HCT116 (cell line): ENCODE measurements at regions not wholly inside any gene's neighbourhood (a gene's known extent, or its start where the extent isn't known, plus 50 kb on each side); places are given as distances from the start of the nearest gene placed in this dataset.

Source experiments
- ATAC-seq: fragments of 200-7000 bp; cut with Tn5 transposase; 2 replicates; pipeline ENCODE4 v1.9.1; 2020; ENCODE audit warnings: mild to moderate bottlenecking, moderate library complexity
- BruUV-seq: library from RNA; stranded (reverse); fragments of 400-500 nt; replicated peaks from 2 replicates; lab custom pipeline; 2021; lab: Mats Ljungman, UMichigan
- CTCF ChIA-PET: fragments of 300-600 bp; sonication (Branson Sonifier 250); formaldehyde crosslinking; loops from one replicate; lab custom pipeline; 2021; ENCODE audit warnings: antibody characterized with exemption; lab: Charles Lee
- POLR2A ChIA-PET: fragments of 300-600, 350-600 bp; sonication (Branson Sonifier 250); formaldehyde crosslinking; loops from one replicate; lab custom pipeline; 2021; ENCODE audit warnings: antibody characterized with exemption; lab: Charles Lee
- RAD21 ChIA-PET, 2 experiments: fragments of 300-600 bp; sonication (Branson Sonifier 250); formaldehyde crosslinking; loops; one replicate each; lab custom pipeline; 2023; ENCODE audit warnings: low total read pairs in 2 of 2; ENCODE audit not compliant: uncharacterized antibody in 2 of 2, unreplicated experiment in 2 of 2, low non-redundant PET in 1 of 2; lab: Charles Lee
- DNase-seq: peaks from one replicate; pipeline ENCODE4 v3.0.0-alpha.2; 2010; ENCODE audit warnings: low read depth, low spot score
- H2AFZ ChIP-seq: fragments of 200-600 bp; shearing (Covaris generic), sonication (generic); 2 replicates; pipeline ENCODE4 v1.6.1; 2017; ENCODE audit warnings: low read depth, mixed run types, mixed read lengths, antibody characterized with exemption, low read length; ENCODE audit not compliant: poor library complexity, severe bottlenecking
- H3K27ac ChIP-seq: 2 replicates; pipeline ENCODE4 v1.5.1; 2012; ENCODE audit warnings: low read depth, low read length
- H3K27me3 ChIP-seq: fragments of 200-600 bp; sonication (generic); 2 replicates; pipeline ENCODE4 v1.6.1; 2016; ENCODE audit warnings: mixed run types, low read length, mixed read lengths; ENCODE audit not compliant: insufficient read depth
- H3K36me3 ChIP-seq, 2 experiments: fragments of 200-500 bp in 1 of 2; fragments of 200-600 bp in 1 of 2; sonication (Bioruptor generic) in 1 of 2; sonication (generic) in 1 of 2; 2 replicates each; pipeline versions ENCODE4 v1.5.1 to v1.6.1; 2014 to 2016; ENCODE audit warnings: low read length in 2 of 2, inconsistent platforms in 1 of 2, mixed read lengths in 1 of 2, mixed run types in 1 of 2; ENCODE audit not compliant: insufficient read depth in 2 of 2, control insufficient read depth in 1 of 2
- H3K4me1 ChIP-seq, 2 experiments: fragments of 200-600 bp in 1 of 2; sonication (generic) in 1 of 2; 2 replicates each; pipeline versions ENCODE4 v1.5.1 to v1.6.1; 2012 to 2017; ENCODE audit warnings: low read length in 2 of 2, inconsistent platforms in 1 of 2, mild to moderate bottlenecking in 1 of 2, mixed read lengths in 1 of 2, mixed run types in 1 of 2, moderate library complexity in 1 of 2; ENCODE audit not compliant: insufficient read depth in 2 of 2, control insufficient read depth in 1 of 2
- H3K4me2 ChIP-seq: fragments of 200-600 bp; sonication (generic); 2 replicates; pipeline ENCODE4 v1.6.1; 2017; ENCODE audit warnings: mixed run types, low read length, mixed read lengths
- H3K4me3 ChIP-seq, 2 experiments: fragments of 200-600 bp in 1 of 2; sonication (generic) in 1 of 2; replicated peaks in 1 of 2; 2 replicates each; pipeline ENCODE4 v1.5.1; 2011 to 2016; ENCODE audit warnings: low read length in 2 of 2, control low read depth in 1 of 2, low read depth in 1 of 2, mild to moderate bottlenecking in 1 of 2, mixed read lengths in 1 of 2, mixed run types in 1 of 2
- H3K79me2 ChIP-seq: fragments of 200-600 bp; sonication (generic); 2 replicates; pipeline ENCODE4 v1.6.1; 2017; ENCODE audit warnings: mild to moderate bottlenecking, mixed run types, low read length, moderate library complexity, mixed read lengths; ENCODE audit not compliant: insufficient read depth
- H3K9ac ChIP-seq: fragments of 200-600 bp; sonication (generic); 2 replicates; pipeline ENCODE4 v1.6.1; 2016; ENCODE audit warnings: low read length, mixed read lengths
- H3K9me2 ChIP-seq: fragments of 200-600 bp; sonication (generic), shearing (Covaris generic); 2 replicates; pipeline ENCODE4 v1.6.1; 2017; ENCODE audit warnings: mixed run types, mild to moderate bottlenecking, moderate library complexity; ENCODE audit not compliant: insufficient read depth
- H3K9me3 ChIP-seq, 2 experiments: fragments of 200-500 bp in 1 of 2; fragments of 200-600 bp in 1 of 2; sonication (Bioruptor generic) in 1 of 2; sonication (generic) in 1 of 2; 2 replicates each; pipeline ENCODE4 v1.6.1; 2014 to 2017; ENCODE audit warnings: low read length in 2 of 2, mixed read lengths in 2 of 2, inconsistent platforms in 1 of 2, low read depth in 1 of 2, mild to moderate bottlenecking in 1 of 2, mixed run types in 1 of 2, moderate library complexity in 1 of 2; ENCODE audit not compliant: control insufficient read depth in 1 of 2, insufficient read depth in 1 of 2
- H4K20me1 ChIP-seq: fragments of 200-600 bp; sonication (generic), shearing (Covaris generic); 2 replicates; pipeline ENCODE4 v1.6.1; 2017; ENCODE audit warnings: mixed run types, mild to moderate bottlenecking, moderate library complexity; ENCODE audit not compliant: insufficient read depth
- EGR1 ChIP-seq: IDR thresholded peaks from 2 replicates; pipeline ENCODE4 v1.6.1; 2012; ENCODE audit warnings: low read depth
- ELF1 ChIP-seq: IDR thresholded peaks from 2 replicates; pipeline ENCODE4 v1.6.1; 2012; ENCODE audit warnings: low read depth, borderline replicate concordance
- EZH2phosphoT487 ChIP-seq: fragments of 200-600 bp; IDR thresholded peaks from 2 replicates; pipeline ENCODE4 v1.6.1; 2018; ENCODE audit warnings: antibody characterized with exemption, borderline replicate concordance
- FOSL1 ChIP-seq: IDR thresholded peaks from 2 replicates; pipeline ENCODE4 v1.6.1; 2012; ENCODE audit warnings: low read depth
- JUND ChIP-seq: IDR thresholded peaks from 2 replicates; pipeline ENCODE4 v1.6.1; 2012
- POLR2A ChIP-seq: IDR thresholded peaks from 2 replicates; pipeline ENCODE4 v1.7.0; 2011; ENCODE audit warnings: borderline replicate concordance; ENCODE audit not compliant: insufficient read depth, insufficient read length; ENCODE audit errors: extremely low read depth
- POLR2AphosphoS5 ChIP-seq: IDR thresholded peaks from 2 replicates; pipeline ENCODE4 v1.6.1; 2011; ENCODE audit warnings: mild to moderate bottlenecking, low read depth, low read length, moderate library complexity
- SP1 ChIP-seq: IDR thresholded peaks from 2 replicates; pipeline ENCODE4 v1.6.1; 2012; ENCODE audit warnings: low read depth
- SRF ChIP-seq: IDR thresholded peaks from 2 replicates; pipeline ENCODE4 v1.6.1; 2012; ENCODE audit warnings: low read depth
- YY1 ChIP-seq: IDR thresholded peaks from 2 replicates; pipeline ENCODE4 v1.6.1; 2011; ENCODE audit warnings: low read length, low read depth, moderate library complexity, mild to moderate bottlenecking; ENCODE audit not compliant: insufficient replicate concordance; ENCODE audit errors: extremely low read depth
- ZBTB33 ChIP-seq: IDR thresholded peaks from 2 replicates; pipeline ENCODE4 v1.6.1; 2011; ENCODE audit warnings: mild to moderate bottlenecking, low read length, moderate library complexity; ENCODE audit not compliant: insufficient replicate concordance; ENCODE audit errors: extremely low read depth
- ZFX ChIP-seq: fragments of 450-650 bp; IDR thresholded peaks from 2 replicates; pipeline ENCODE4 v1.6.1; 2017
- ZNF274 ChIP-seq: fragments of 200-500 bp; sonication (Bioruptor generic); IDR thresholded peaks from 2 replicates; pipeline ENCODE4 v1.6.1; 2014; ENCODE audit warnings: mild to moderate bottlenecking, low read depth, low read length, inconsistent platforms
- intact Hi-C: fragments of 100-400 bp; cut with micrococcal nuclease; formaldehyde crosslinking; loops from 2 replicates; pipeline ENCODE4 v1.10.0; 2022
- TF ChIP-seq, protein P1 (sequence below): IDR thresholded peaks from 2 replicates; pipeline ENCODE4 v1.6.1; 2012
- TF ChIP-seq, protein P2 (sequence below), 3 experiments: fragments of 200-600 bp in 1 of 3; sonication (generic) in 1 of 3; IDR thresholded peaks in 2 of 3; conservative IDR thresholded peaks in 1 of 3; 2 replicates each; pipeline ENCODE4 v1.5.1; 2012 to 2017; ENCODE audit warnings: low read depth in 2 of 3, low read length in 2 of 3, antibody characterized with exemption in 1 of 3, borderline replicate concordance in 1 of 3, control low read depth in 1 of 3, mild to moderate bottlenecking in 1 of 3, mixed read lengths in 1 of 3, mixed run types in 1 of 3, moderate library complexity in 1 of 3; ENCODE audit not compliant: insufficient read depth in 1 of 3
- TF ChIP-seq, protein P3 (sequence below): IDR thresholded peaks from 2 replicates; pipeline ENCODE4 v1.6.1; 2012; ENCODE audit warnings: low read depth

DNA sequence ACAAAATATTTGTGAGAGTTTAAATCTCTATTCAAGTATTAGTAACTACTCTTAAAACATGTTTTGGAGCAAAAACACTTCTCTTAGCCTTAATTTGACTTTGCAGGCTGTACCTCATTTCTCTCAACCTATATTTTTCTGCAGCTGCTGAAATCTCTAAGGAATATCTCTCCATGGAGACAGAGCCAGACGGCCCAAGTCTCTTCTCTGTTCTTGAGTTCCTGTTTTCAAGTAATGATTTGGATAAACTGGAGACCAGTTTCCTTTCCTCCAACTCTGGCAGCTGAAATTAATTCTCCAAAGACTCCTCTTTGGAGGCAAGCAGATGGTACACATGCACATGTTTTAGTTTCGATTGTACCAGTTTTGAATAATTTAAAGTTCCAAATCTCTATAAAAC lies 659.7 kb upstream of the NEGR1 start:
- no TSS peak for BruUV-seq
- Histone ChIP-seq H3K9ac (no peak overlapping the region), H2AFZ (no peak overlapping the region), H3K4me2 (no peak overlapping the region), H3K36me3 (no peaks in the 10 kb centered on the region), H3K79me2 (no peaks in the 10 kb centered on the region), H3K9me2 (no peaks in the 10 kb centered on the region), H4K20me1 (no peaks in the 10 kb centered on the region), H3K27me3 (no peaks in the 10 kb centered on the region), H3K4me3 (no peak overlapping the region), H3K27ac (no peak overlapping the region), H3K9me3 (peaks cover 8 to 13% of the 10 kb centered on the region in 2 experiments; a peak in 3 of 4 replicates), H3K4me1 (no peaks in the 10 kb centered on the region)
- CTCF ChIA-PET, result no interaction called here
- intact Hi-C loops, result no loop called here
- ATAC-seq (no peak), DNase-seq (no peak)
- RAD21 ChIA-PET, result no interaction called here
- no peak for TF ChIP-seq ELF1
- no peak for TF ChIP-seq ZBTB33
- TF ChIP-seq ZFX, result no peak
- no peak for TF ChIP-seq ZNF274
- TF ChIP-seq, protein P1, sequence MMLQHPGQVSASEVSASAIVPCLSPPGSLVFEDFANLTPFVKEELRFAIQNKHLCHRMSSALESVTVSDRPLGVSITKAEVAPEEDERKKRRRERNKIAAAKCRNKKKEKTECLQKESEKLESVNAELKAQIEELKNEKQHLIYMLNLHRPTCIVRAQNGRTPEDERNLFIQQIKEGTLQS, result no peak
- TF ChIP-seq JUND, result no peak
- TF ChIP-seq, protein P2, sequence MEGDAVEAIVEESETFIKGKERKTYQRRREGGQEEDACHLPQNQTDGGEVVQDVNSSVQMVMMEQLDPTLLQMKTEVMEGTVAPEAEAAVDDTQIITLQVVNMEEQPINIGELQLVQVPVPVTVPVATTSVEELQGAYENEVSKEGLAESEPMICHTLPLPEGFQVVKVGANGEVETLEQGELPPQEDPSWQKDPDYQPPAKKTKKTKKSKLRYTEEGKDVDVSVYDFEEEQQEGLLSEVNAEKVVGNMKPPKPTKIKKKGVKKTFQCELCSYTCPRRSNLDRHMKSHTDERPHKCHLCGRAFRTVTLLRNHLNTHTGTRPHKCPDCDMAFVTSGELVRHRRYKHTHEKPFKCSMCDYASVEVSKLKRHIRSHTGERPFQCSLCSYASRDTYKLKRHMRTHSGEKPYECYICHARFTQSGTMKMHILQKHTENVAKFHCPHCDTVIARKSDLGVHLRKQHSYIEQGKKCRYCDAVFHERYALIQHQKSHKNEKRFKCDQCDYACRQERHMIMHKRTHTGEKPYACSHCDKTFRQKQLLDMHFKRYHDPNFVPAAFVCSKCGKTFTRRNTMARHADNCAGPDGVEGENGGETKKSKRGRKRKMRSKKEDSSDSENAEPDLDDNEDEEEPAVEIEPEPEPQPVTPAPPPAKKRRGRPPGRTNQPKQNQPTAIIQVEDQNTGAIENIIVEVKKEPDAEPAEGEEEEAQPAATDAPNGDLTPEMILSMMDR (IDR thresholded peaks at IDR 0.05 in 2 of 3, conservative IDR thresholded peaks at IDR 0.05 in 1 of 3; ENCODE audit: borderline replicate concordance in 1 of 3, insufficient read depth in 1 of 3, low read depth in 2 of 3, low read length in 2 of 3), result no peak
- no peak for TF ChIP-seq SRF
- TF ChIP-seq POLR2AphosphoS5, result no peak
- no peak for TF ChIP-seq SP1
- TF ChIP-seq EZH2phosphoT487, result no peak
- TF ChIP-seq, protein P3, sequence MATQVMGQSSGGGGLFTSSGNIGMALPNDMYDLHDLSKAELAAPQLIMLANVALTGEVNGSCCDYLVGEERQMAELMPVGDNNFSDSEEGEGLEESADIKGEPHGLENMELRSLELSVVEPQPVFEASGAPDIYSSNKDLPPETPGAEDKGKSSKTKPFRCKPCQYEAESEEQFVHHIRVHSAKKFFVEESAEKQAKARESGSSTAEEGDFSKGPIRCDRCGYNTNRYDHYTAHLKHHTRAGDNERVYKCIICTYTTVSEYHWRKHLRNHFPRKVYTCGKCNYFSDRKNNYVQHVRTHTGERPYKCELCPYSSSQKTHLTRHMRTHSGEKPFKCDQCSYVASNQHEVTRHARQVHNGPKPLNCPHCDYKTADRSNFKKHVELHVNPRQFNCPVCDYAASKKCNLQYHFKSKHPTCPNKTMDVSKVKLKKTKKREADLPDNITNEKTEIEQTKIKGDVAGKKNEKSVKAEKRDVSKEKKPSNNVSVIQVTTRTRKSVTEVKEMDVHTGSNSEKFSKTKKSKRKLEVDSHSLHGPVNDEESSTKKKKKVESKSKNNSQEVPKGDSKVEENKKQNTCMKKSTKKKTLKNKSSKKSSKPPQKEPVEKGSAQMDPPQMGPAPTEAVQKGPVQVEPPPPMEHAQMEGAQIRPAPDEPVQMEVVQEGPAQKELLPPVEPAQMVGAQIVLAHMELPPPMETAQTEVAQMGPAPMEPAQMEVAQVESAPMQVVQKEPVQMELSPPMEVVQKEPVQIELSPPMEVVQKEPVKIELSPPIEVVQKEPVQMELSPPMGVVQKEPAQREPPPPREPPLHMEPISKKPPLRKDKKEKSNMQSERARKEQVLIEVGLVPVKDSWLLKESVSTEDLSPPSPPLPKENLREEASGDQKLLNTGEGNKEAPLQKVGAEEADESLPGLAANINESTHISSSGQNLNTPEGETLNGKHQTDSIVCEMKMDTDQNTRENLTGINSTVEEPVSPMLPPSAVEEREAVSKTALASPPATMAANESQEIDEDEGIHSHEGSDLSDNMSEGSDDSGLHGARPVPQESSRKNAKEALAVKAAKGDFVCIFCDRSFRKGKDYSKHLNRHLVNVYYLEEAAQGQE, result no peak
- TF ChIP-seq POLR2A, result no peak
- no peak for TF ChIP-seq EGR1
- TF ChIP-seq FOSL1, result no peak
- TF ChIP-seq YY1, result no peak
- POLR2A ChIA-PET, result no interaction called here
